Kidney capillary endothelial cell (primary cell): ENCODE measurements at regions not wholly inside any gene's neighbourhood (a gene's known extent, or its start where the extent isn't known, plus 50 kb on each side); places are given as distances from the start of the nearest gene placed in this dataset.
"Not testable (repeated sequence)": the region's sequence is repeated elsewhere in the genome, so short reads cannot be mapped to it uniquely, and the experiment has no call there.

Source experiments
- DNase-seq: peaks from one replicate; pipeline ENCODE4 v3.0.0-alpha.2; 2018; ENCODE audit warnings: low spot score

GRCh38 chr16:47858333-47858982 is 297.3 kb downstream of the ABCC12 start:
- no peak for DNase-seq

GRCh38 chr16:47855431-47855830 is 300.4 kb downstream of the ABCC12 start:
- DNase-seq: no peak

- no peak for DNase-seq
Measured at GRCh38 chr16:47854737-47855136, 301.1 kb downstream of the ABCC12 start.

- no peak for DNase-seq
Measured at GRCh38 chr16:47852991-47853390, 302.8 kb downstream of the ABCC12 start.

- DNase-seq: no peak
Measured at GRCh38 chr16:47851146-47851545, 304.6 kb downstream of the ABCC12 start.

GRCh38 chr16:47849736-47850135 is 306.1 kb downstream of the ABCC12 start:
- no peak for DNase-seq

GRCh38 chr16:47848421-47849109 is 307.2 kb downstream of the ABCC12 start:
- no peak for DNase-seq

GRCh38 chr16:47847220-47847970 is 308.4 kb downstream of the ABCC12 start:
- DNase-seq: no peak

GRCh38 chr16:47834485-47835024 is 321.2 kb downstream of the ABCC12 start:
- DNase-seq: no peak

GRCh38 chr16:47833771-47834170 is 322.0 kb downstream of the ABCC12 start:
- DNase-seq: no peak

- DNase-seq: no peak
Measured at GRCh38 chr16:47829850-47830600, 325.8 kb downstream of the ABCC12 start.

GRCh38 chr16:47826070-47826469 is 329.7 kb downstream of the ABCC12 start:
- DNase-seq: no peak

GRCh38 chr16:47817048-47817447 is 338.7 kb downstream of the ABCC12 start:
- DNase-seq: no peak

GRCh38 chr16:47816511-47816910 is 339.3 kb downstream of the ABCC12 start:
- DNase-seq: no peak

- no peak for DNase-seq
Measured at GRCh38 chr16:47815655-47816054, 340.1 kb downstream of the ABCC12 start.

GRCh38 chr16:47811758-47812157 is 344.0 kb downstream of the ABCC12 start:
- DNase-seq: not testable (repeated sequence)

- DNase-seq: no peak
Measured at GRCh38 chr16:47806309-47806847, 345.2 kb downstream of the PHKB start.

GRCh38 chr16:47787696-47788095 is 326.6 kb downstream of the PHKB start:
- no peak for DNase-seq

- DNase-seq: no peak
Measured at GRCh38 chr16:47781673-47782072, 320.5 kb downstream of the PHKB start.

GRCh38 chr16:47780213-47780875 is 319.2 kb downstream of the PHKB start:
- no peak for DNase-seq
